Putamen (tissue), 1 donor: ENCODE measurements at regions not wholly inside any gene's neighbourhood (a gene's known extent, or its start where the extent isn't known, plus 50 kb on each side); places are given as distances from the start of the nearest gene placed in this dataset.

ENCODE experiments used
- DNase-seq: peaks from one replicate; pipeline ENCODE4 v3.0.0-alpha.2; 2016; ENCODE audit warnings: low spot score

DNA sequence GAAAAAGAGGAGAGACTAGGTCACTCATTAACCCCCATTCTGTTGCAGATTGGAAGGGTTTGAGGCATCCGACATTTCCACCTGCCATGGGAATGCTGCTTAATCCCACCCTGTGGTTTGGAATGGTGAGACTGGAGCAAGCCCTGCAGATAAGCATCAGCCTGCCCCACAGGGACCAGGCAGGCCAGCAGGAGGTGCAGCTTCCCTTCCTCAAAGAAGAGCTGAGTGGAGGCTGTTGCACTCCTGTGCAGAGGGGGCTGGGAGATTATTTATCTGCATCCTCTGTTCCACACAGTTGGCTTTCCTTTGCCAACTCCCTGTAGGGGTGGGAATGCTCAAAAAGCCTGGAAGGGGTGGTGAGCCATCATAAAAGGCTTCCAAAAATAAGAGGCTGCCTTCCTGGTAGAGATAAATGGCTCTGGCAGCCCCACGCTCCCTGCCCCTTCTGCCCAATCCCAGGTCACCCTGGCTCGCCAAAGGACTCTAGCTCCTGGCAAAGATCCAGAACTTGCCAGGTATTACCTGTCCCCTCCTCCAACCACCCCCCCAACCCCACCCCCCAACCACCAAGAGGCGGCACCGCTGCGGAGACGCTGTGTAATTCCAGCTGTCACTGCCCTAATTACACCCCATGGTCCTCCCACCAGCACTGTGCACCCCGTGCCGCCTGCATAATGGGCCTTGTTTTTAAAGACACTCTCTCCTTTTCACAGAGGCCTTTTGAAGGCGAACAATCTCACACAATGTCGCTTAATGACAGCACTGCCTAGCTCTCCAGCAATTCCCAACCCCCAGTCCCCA lies 83.0 kb upstream of the ZC3H12A start:
- DNase-seq, result no peak

DNA sequence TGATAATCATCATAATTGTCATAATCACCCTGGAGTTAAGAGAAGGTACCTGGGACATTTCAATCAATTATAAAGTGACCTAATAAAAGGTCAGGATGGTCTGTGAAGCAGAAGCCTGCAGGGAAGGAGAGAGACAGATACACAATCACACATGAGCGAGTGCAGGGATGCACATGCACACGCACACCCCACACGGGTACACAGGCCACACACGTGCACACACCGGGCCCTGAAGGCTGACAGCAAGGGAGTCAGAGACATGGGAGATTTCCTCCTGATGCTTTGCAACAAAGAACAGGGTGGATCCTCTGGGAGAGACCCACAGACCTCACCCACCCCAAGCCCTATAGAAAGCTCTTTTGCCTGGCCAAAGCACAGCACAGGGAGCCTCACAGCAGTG lies 82.3 kb upstream of the ZC3H12A start:
- no peak for DNase-seq

DNA sequence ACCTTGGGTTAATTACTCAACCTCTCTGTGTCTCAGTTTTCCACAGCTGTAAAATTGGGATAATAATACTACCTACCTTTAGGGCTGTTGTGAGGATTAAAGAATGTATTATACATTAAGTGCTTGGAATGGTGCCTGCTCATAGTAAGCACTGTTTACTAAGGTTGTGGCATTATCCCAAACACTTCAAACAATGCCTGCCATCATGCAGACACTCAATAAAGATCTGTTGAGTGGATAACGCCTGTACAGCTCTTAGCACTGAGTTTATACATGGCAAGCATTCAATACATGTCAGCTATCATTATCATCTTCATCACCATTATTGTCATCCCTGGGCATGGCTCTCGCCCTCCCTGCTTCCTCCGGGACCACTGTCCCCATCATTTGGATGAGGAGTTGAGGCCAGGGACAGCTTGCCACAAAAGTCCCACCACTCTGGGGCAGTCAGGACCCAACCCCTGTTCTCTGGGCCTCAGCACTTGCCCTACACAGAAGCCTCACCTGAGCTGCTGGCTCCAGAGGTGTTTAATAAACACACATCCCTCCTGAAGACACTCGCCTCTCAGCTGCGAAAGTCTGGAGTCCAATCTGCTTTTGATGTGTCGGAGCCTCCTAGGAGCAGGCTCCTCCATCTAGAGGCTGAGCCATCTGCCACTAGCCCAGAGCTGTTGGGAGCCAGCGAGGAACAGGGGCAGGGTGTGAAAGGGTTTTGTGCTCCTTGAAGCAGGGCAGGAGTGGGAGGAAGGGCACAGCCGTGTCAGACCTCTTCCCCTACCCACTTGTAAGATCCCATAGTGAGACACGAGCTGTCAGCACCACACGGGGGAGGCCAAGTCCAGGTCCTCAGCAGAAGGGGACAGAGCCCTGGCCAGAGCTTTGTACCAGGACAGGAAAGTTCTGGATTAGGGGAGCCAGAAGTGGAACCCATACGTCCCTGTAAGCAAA lies 80.9 kb upstream of the ZC3H12A start:
- no peak for DNase-seq

DNA sequence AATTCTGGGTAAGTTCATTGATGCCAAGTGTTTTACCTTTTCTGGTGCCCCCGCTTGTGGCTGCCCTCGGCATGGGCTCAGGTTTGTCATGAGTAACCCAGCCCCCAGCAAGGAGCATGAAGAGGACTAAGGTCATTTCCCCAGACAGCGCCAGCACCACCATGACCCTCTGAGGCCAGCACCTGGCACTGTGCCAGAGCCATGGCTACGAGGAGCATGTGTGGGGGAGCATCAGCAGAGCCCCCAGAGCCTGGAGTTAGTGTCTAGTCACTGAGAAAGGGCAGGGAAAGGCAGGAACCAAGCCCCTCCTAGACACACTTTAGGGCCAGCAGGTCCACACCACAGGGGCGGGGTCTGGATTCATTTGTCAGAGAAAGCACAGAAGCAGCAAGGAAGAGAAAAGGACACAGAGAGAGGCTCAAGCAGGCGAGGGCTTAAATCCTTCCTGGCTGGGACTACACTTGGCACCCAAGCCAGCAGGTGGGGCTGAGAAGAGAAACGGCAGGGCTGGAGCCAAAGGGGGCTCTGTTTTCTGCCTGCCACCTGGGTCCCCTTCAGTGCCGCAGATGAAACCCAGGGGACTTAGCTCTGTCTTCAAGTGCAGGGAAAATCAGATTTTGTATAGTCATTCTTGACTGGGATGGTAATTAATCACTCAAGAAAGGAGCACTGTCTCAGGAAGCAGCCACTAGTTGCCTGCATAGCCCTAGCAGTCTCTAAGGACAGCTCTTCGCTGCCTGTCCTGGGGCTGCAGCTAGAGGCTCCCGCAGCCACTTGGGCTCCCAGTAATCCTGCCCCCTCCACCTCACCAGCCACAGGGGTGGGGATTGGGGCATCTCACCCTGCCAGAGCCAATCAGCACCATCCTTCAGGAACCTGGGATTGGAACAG lies 79.6 kb upstream of the ZC3H12A start:
- no peak for DNase-seq

DNA sequence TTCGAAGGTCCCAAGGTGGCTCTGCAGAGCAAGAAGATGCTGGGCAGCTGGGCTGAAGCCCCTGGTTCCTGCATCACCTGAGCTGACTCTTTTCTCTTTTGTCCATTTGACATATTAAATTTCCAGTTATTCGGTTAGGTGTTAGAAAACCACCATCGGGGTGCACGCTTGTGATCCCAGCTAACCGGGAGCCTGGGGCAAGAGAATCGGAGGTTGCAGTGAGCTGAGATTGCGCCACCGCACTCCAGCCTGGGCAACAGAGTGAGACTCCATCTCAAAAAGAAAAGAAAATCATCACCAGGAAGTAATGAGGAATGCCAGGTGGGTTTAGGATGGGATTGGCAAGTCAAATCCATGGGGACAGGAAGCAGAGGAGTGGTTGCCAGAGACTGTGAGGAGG lies 76.3 kb upstream of the ZC3H12A start:
- no peak for DNase-seq

DNA sequence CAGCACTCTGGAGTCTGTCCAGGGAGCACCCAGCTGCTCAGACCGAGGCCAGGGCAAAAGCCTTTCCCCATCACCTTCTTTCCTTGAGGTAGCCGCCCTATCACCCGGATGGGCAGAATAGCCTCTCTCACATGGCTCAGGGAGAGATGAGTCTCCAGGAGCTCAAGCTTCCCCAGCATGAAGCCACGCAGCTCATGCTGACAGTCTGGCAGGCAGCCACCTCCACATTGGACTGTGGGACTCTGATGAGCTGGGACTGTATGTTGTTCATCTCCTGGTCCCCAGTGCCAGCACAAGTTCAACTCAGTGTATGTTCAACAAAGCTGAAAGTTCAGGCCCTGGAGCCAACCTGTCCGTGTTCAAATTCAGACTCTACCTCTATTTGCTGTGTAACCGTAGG lies 75.2 kb upstream of the ZC3H12A start:
- DNase-seq, result no peak

DNA sequence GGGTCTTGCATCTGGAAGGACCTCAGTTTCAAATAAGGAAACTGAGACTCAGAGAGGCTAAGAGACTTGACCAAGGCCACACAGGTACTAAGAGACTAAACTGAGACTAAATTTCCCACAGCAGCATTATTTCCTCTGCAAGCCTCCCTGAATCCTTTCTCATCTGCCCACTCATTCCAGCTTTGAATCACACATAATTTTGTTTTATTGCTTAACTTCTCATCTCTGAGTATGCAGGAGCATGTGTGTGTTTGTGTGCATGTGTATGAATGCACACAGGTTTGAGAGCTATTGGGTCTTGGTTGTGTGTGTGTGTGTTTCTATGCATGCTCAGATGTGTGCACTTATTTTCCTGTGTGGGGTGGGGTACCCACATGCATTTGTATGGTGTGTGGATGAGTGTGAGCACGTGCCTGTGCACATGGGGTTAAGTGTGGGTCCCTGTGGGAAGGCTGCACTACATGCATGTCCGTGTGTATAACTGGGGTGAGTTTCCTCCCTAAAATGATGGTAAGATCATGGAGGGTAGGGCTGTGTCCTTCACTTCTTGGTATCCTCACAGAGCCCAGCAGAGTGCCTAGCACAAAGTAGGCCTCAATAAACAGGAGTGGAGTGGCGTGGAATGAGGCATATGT lies 74.4 kb upstream of the ZC3H12A start:
- DNase-seq, result peak; percentile 39

DNA sequence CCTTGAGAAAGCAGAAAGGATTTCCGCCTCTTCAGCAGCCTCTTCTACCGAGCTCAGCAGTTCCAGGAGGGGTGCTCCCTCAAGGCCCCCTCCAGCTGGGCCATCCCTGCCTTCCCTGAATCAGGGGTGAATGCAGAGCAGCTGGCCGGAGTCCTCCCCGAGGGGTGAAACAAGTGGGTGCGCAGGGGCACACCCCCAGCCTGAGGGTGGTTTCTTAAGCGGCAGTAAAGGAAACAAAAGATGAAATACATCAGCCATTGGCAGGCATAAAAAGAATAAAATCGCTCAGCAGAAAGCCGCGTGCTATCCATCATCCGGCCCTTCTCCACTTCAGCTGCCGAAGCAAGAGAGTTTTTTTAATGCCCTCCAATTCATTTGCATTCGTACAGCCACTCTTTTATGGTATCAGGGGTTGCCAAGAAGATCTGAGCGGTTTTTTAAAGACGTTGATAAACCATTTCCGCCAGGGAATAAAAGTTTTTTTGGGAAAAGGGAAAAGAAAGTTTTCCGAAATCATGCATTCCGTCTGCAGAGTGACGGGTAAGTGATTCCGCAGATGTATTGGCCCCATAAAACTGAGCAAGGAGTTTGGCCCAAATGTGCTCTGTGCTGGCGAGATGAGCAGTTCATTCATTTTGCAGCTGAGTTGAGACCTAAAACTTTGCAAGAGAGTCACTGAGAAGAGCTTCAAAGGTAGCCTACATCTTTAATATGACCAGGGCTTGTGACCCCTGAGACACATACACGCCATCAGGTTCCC lies 73.7 kb upstream of the ZC3H12A start:
- DNase-seq, result no peak

DNA sequence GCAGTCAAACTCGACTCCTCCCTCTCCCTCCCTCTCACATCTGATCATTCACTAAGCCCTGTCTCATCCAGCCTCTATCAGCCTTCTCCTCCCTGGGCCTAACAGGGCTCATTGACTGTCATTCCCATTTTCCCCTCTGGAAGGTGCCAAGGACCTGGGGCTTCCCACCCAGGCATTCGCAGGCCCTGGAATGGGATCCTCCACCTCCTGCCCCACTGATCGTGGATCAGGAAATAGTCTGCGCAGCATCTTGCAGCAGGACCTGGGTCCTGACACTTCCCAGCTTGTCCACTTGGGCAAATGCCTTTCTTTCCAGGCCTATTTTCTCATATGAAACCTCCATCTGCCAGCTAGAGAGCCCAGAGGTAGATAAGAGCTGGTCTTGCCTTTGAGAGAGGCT lies 71.2 kb upstream of the ZC3H12A start:
- no peak for DNase-seq

DNA sequence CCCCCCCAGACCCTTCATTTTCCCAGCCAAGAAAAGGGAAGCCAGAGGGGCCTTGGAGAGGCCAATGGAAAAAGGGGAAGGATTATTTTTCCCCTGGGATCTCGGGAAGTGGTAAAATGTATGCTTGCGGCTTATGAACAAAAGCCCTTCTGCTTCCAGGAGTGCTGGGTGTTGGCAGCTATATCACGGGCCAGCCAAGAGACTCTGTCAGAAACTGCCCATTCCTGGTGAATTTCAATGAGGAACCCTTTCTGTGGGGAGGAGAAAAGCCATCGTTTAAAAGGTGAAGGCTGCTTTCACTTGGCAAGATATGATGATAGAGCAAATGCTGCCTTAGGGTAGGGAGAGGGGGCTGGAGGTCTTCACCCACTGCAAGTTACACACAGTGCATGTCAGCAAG lies 69.7 kb upstream of the ZC3H12A start:
- no peak for DNase-seq

DNA sequence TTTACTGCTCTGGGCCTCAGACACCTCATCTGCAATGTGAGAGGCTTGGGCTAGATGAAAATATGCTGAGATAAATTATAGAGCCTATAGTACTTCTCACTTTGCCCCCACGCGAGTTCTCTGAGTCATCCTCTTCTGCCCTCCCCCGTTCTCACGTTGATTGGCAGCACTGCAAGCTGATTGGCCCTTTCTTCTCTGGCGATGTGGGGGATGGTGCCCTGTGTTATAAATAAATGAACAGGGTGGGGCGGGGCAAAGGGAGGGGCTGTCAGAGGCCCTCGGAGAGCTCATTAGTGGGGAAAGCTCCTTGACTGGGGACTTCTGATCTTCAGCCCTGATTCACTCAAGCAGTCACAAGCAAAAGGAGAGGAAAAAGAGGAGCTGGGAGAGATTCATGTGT lies 64.3 kb upstream of the ZC3H12A start:
- peak; percentile 84 for DNase-seq

DNA sequence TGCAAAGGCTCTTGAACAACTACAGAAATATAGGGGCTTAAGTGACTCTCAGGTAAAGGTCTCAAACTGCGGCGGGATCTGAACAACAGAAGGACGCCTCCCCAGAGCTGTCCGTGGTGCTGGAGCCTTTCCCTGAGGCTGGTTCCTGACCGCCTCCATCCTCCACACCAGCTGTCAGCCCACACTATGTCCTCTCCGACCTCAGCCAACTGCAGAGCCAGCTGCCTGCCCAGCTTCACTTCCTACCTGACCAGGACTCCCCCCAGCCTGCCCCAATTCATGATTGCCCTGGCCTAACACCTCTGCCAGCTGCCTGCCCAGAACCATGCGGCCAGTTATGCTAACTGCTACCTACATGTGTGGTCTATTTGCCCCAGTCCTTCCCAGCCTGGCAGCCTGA lies 63.6 kb upstream of the ZC3H12A start:
- DNase-seq, result no peak

DNA sequence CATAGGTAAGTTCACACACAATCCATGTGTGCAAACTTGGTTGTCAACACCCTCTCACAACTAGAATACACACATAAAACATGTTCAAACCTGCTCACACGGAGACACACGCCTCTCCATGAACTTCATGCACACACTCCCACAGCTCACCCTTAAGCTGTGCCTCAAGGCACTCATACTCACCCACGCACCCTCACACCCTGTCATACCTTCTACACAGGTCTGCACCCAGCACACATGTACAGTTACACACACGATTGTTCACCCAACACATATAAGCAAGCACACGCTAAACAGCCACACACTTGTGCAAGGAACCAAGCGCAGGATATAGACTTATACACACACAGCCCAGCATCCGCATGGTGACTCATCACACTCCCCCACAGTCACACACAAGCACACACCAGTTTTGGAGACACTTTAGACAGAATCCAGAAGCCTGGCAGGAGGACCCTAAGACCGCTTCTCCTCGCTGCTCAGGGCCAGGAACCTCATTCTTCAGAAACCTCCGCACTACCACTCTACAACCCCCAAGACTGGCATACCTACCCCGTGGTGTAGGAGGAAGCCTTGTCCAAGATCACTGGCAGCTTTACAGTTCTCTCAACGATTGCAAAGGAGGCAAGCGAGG lies 58.7 kb upstream of the ZC3H12A start:
- DNase-seq, result no peak

DNA sequence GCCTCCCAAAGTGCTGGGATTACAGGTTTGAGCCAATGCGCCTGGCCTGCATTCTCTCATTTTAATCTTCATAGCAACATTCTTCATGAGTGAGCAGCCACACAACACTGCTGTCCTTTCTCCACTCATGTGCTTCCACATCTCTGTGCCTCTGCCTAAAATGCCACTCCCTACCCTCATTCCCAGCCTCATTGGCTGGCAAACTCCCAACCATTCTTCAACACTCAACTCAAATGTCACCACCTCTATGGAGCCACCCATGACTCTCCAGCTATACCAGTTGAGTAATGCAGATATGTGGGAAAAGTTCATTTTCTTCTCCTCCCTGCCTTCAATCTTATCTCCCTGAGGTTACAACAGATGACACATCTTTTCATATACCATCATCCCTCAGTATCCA lies 53.9 kb upstream of the ZC3H12A start:
- no peak for DNase-seq

DNA sequence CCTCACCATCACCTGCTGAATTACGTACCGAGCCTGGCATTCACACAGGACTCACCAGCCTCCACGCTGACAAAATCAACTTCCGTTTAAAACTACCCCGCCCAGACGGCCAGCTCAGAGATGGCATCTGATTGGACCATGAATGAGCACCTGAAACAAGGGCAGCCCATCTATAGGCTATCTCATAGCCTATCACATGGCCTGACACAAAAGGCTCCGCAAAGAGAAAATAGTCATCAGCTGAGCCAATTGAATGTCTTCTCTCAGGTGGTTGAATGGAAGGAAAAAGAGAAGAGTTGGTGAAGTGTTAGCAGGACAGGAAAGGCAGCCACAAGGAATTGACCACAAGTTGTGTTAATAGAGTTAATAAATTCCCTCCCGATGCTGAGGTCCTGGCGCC lies 50.6 kb upstream of the ZC3H12A start:
- no peak for DNase-seq

DNA sequence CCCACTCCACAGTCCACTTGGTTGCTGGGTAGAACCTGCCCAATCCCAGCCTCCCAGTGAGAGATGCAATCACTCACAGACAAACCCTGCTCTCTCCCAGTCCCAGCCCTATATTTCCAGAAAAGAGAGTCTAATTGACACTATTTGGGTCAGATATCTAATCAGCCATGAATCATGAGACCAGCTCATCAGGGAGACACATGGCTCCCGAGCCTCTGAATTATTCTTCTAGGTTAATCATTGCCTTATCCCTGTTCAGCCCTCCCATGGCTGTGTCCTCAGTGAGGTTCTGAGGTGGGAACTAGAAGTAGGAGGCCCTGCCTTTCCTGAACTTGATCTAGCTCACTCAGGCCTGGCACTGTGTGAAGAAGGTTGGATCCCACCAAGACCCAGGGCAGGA lies 49.9 kb upstream of the ZC3H12A start:
- DNase-seq, result no peak
